ENCODE measurements at regions not wholly inside any gene's neighbourhood (a gene's known extent, or its start where the extent isn't known, plus 50 kb on each side); places are given as distances from the start of the nearest gene placed in this dataset.
"Not testable (repeated sequence)": the region's sequence is repeated elsewhere in the genome, so short reads cannot be mapped to it uniquely, and the experiment has no call there.

DNA sequence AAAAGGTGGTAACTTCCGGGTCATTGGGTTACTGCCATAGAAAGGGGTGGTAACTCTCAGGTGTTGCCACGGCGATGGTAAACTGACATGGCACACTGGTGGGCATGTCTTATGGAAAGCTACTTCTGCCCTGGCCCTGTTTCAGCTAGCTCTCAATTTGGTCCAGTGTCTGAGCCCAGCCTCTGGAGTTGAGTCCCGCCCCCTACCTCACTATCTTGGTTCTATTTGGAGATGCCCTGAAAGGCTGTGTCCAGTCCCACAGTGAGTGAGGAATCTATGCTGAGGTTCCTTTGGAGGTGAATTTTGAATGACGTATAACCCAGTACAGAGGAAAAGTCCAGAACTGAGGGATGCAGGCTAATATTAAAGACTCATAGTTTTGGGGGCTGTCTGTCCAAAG is 230.4 kb upstream of the PLGLB1 start:
- TF ChIP-seq, protein P1, sequence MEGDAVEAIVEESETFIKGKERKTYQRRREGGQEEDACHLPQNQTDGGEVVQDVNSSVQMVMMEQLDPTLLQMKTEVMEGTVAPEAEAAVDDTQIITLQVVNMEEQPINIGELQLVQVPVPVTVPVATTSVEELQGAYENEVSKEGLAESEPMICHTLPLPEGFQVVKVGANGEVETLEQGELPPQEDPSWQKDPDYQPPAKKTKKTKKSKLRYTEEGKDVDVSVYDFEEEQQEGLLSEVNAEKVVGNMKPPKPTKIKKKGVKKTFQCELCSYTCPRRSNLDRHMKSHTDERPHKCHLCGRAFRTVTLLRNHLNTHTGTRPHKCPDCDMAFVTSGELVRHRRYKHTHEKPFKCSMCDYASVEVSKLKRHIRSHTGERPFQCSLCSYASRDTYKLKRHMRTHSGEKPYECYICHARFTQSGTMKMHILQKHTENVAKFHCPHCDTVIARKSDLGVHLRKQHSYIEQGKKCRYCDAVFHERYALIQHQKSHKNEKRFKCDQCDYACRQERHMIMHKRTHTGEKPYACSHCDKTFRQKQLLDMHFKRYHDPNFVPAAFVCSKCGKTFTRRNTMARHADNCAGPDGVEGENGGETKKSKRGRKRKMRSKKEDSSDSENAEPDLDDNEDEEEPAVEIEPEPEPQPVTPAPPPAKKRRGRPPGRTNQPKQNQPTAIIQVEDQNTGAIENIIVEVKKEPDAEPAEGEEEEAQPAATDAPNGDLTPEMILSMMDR (IDR thresholded peaks at IDR 0.05): not testable (repeated sequence)
- not testable (repeated sequence) for TF ChIP-seq POLR2A (IDR thresholded peaks at IDR 0.05; ENCODE audit: low read depth); EP300 (IDR thresholded peaks at IDR 0.05)

All from esophagus muscularis mucosa (tissue), 4 donors.